Suprapubic skin (tissue), 4 donors: ENCODE measurements at regions not wholly inside any gene's neighbourhood (a gene's known extent, or its start where the extent isn't known, plus 50 kb on each side); places are given as distances from the start of the nearest gene placed in this dataset.

Experiments
- DNase-seq, 2 donors: peaks; one replicate each; pipeline ENCODE4 v3.0.0-alpha.2; 2019; ENCODE audit warnings: low spot score in 2 of 2
- H3K27ac ChIP-seq: fragments of 200-600 bp; sonication (generic); one replicate; pipeline ENCODE4 v1.5.1; 2019
- H3K27me3 ChIP-seq: fragments of 200-600 bp; sonication (generic); one replicate; pipeline ENCODE4 v1.5.1; 2019
- H3K36me3 ChIP-seq: fragments of 200-600 bp; sonication (generic); one replicate; pipeline ENCODE4 v1.5.1; 2019
- H3K4me1 ChIP-seq: fragments of 200-600 bp; sonication (generic); one replicate; pipeline ENCODE4 v1.5.1; 2019
- H3K4me3 ChIP-seq: fragments of 200-600 bp; sonication (generic); one replicate; pipeline ENCODE4 v1.5.1; 2019; ENCODE audit warnings: mild to moderate bottlenecking
- H3K9me3 ChIP-seq: fragments of 200-600 bp; sonication (generic); one replicate; pipeline ENCODE4 v1.5.1; 2019
- EP300 ChIP-seq: sonication (generic); formaldehyde crosslinking; IDR thresholded peaks from one replicate; pipeline ENCODE4 v1.6.1; 2017; ENCODE audit warnings: antibody characterized with exemption
- POLR2A ChIP-seq, 2 donors: fragments of 450-650 bp; IDR thresholded peaks; one replicate each; pipeline ENCODE4 v1.6.1; 2017; ENCODE audit warnings: antibody characterized with exemption in 2 of 2, mild to moderate bottlenecking in 2 of 2, moderate library complexity in 2 of 2
- POLR2AphosphoS5 ChIP-seq, 3 donors: sonication (generic); formaldehyde crosslinking; IDR thresholded peaks; one replicate each; pipeline ENCODE4 v1.6.1; 2017; ENCODE audit warnings: antibody characterized with exemption in 3 of 3
- WGBS: methylation state at CpG from one replicate; pipeline ENCODE4 v1.1.5; 2018; 5-methylcytosine and 5-hydroxymethylcytosine counted together
- TF ChIP-seq, protein P1 (sequence below), 2 donors: fragments of 200-600 bp in 1 of 2; fragments of 450-650 bp in 1 of 2; sonication (generic) in 1 of 2; IDR thresholded peaks; one replicate each; pipeline ENCODE4 v1.5.1; 2016 to 2019; ENCODE audit warnings: antibody characterized with exemption in 2 of 2, mild to moderate bottlenecking in 1 of 2, moderate library complexity in 1 of 2

DNA sequence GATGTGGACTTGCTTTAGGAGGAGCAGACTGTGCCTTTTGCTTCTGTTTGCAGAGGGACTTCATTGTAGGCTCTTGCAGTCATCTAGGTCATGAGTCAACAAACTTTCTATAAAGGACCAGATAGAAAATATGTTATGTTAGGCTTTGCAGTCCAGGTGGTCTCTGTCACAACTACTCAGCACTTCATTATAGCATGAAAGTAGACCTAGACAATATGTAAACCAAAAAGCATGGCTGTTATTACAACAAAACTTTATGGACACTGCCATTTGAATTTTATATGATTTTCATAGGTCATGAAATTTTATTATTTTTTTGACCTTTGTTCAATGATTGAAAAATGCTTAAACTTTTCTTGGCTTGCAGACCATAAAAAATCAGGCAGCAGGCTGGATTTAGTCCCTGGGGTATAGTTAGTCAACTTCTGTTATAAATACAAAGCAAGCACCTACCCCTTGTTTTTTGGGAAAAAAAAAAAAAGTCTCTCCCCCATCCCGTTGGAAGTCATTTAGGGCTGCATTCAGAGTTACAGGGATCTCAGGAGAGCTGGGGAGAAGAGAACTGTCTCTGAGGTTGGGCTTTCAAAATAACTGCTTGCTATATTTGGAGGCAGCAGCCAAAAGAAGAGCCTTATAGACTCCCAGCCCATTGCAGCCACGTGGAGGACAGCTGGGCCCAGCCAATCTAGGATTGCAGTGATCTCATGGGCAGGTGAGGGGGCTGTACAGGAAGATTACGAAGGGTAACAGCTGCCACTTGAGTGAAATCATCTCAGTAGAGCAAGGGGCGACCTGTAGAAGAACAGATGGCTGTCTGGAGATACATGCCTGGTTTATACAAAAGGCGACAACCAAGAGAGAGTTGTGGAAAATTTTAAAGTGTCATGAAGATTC lies 136.6 kb upstream of the TNC start:
- 75% methylated on average over 5 of the region's 5 CpGs for WGBS
- no peaks in the 10 kb centered on the region for H3K4me1 ChIP-seq

DNA sequence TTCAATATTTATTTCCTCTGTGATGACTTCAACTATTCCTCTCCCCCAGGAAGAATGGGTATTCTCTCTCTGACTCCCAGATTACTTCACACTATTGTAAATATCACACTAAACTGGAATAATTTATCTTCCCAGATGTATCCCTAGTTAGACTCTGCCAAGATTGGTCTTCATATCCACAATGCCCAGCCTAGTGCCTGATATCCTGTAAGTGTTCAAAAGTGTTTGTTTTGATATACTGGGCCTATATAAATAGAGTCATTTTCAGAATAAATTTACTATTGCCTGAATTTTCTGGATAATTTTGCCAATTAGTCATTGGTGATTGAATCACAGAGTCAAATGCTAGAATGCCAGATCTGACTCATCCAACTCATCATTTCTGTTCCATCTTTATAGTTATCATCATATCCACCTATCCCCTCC lies 143.7 kb upstream of the TNC start:
- Histone ChIP-seq H3K27ac (no peak overlapping the region), H3K4me3 (no peak overlapping the region), H3K9me3 (no peaks in the 10 kb centered on the region), H3K36me3 (no peaks in the 10 kb centered on the region), H3K4me1 (peaks cover 18% of the 10 kb centered on the region), H3K27me3 (no peaks in the 10 kb centered on the region)
- TF ChIP-seq, protein P1, sequence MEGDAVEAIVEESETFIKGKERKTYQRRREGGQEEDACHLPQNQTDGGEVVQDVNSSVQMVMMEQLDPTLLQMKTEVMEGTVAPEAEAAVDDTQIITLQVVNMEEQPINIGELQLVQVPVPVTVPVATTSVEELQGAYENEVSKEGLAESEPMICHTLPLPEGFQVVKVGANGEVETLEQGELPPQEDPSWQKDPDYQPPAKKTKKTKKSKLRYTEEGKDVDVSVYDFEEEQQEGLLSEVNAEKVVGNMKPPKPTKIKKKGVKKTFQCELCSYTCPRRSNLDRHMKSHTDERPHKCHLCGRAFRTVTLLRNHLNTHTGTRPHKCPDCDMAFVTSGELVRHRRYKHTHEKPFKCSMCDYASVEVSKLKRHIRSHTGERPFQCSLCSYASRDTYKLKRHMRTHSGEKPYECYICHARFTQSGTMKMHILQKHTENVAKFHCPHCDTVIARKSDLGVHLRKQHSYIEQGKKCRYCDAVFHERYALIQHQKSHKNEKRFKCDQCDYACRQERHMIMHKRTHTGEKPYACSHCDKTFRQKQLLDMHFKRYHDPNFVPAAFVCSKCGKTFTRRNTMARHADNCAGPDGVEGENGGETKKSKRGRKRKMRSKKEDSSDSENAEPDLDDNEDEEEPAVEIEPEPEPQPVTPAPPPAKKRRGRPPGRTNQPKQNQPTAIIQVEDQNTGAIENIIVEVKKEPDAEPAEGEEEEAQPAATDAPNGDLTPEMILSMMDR (IDR thresholded peaks at IDR 0.05), result no peak
- TF ChIP-seq POLR2AphosphoS5 (IDR thresholded peaks at IDR 0.05) (no peak), EP300 (no peak), POLR2A (IDR thresholded peaks at IDR 0.05) (no peak)
- DNase-seq, result no peak

More for the DNA sequence above, 136.6 kb upstream of the TNC start:
- no peak overlapping the region for H3K27ac ChIP-seq
- no peak overlapping the region for H3K4me3 ChIP-seq
- H3K9me3 ChIP-seq, result no peaks in the 10 kb centered on the region
- TF ChIP-seq, protein P1 (IDR thresholded peaks at IDR 0.05), result no peak
- no peak for TF ChIP-seq POLR2A (IDR thresholded peaks at IDR 0.05)
- no peak for TF ChIP-seq POLR2AphosphoS5 (IDR thresholded peaks at IDR 0.05)
- no peak for TF ChIP-seq EP300
- DNase-seq, result no peak
- H3K36me3 ChIP-seq, result no peaks in the 10 kb centered on the region
- no peaks in the 10 kb centered on the region for H3K27me3 ChIP-seq

DNA sequence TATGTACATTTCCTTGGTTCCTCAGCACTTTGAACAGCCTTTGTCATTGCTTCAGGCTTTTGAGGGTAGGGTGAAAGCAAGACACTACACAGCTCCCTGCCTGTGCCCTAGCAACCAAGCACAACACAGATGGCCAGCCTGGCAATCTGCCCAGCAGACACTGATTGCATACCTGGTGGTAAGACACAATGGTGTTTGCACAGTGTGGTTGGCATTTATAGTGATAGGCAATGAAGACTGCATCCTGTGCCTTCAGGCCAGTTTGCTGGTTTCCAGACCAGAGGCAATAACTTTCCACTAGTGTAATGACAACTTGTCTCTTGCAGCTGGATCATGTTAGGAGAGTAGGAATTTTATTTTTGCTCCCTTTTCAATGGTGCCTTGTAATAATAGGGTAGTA lies 144.5 kb upstream of the TNC start:
- Histone ChIP-seq H3K27ac (no peak overlapping the region), H3K36me3 (no peaks in the 10 kb centered on the region), H3K27me3 (no peaks in the 10 kb centered on the region), H3K4me3 (no peak overlapping the region), H3K9me3 (no peaks in the 10 kb centered on the region), H3K4me1 (peaks cover 18% of the 10 kb centered on the region)
- DNase-seq, result peak in 1 of 2 donors; percentile 64
- TF ChIP-seq, protein P1 (IDR thresholded peaks at IDR 0.05), result no peak
- TF ChIP-seq POLR2AphosphoS5 (IDR thresholded peaks at IDR 0.05), result no peak
- no peak for TF ChIP-seq EP300
- TF ChIP-seq POLR2A (IDR thresholded peaks at IDR 0.05), result no peak

DNA sequence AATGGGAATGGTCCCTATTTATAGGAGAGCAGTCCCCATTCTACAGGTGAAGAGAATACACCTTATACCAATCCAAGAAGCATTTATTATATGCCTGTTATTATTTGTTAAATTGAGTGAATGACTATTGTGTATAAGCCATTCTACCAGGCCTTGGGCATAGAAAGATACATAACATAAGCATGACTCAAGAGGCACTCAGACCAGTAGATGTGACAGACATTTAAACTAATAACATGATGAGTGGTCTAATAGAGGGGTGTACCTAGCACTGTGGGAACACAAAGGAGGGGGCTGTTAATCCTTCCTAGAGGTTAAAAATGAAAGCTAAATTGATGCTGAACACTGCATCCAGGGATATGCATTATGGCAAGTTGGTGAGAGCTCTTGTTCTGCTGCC lies 145.0 kb upstream of the TNC start:
- H3K36me3 ChIP-seq, result no peaks in the 10 kb centered on the region
- no peak for DNase-seq
- no peak overlapping the region for H3K27ac ChIP-seq
- H3K27me3 ChIP-seq, result no peaks in the 10 kb centered on the region
- peaks cover 18% of the 10 kb centered on the region for H3K4me1 ChIP-seq
- no peaks in the 10 kb centered on the region for H3K9me3 ChIP-seq
- H3K4me3 ChIP-seq, result no peak overlapping the region
- TF ChIP-seq POLR2A (IDR thresholded peaks at IDR 0.05), result no peak
- no peak for TF ChIP-seq POLR2AphosphoS5 (IDR thresholded peaks at IDR 0.05)
- TF ChIP-seq EP300, result no peak
- TF ChIP-seq, protein P1 (IDR thresholded peaks at IDR 0.05), result no peak

DNA sequence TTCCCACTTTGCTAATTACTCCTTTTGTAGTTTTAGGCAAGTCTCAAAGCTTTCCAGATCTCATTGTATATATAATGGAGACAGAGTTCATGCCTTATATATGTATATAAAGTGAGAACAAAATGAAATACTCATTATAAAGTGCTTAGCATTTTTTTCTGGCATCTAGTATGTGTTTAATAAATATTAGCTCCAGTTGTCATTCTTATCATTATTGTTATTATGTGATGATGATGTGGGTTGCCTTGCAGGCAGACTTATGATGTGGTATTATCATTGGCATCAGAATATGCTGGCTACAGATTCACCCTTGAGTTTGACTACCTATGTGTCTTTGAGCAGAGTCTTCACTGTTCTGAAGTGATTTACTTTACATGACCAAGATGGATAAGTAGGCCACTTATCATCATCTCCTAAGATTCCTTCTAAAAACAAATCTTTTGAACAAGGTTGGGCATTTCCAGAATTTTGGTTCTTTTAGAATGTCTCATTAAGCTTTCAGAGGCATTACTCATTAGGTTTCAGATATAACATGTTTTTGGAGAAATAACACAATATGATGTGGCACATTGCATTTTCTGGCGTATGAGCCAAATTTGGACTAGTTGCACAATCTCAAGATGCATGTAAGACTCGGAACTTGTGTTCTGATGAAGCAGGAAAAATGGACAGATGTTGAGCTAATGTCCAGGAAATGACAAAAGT lies 145.6 kb upstream of the TNC start:
- H3K4me3 ChIP-seq, result no peak overlapping the region
- no peak for DNase-seq
- H3K27me3 ChIP-seq, result no peaks in the 10 kb centered on the region
- H3K9me3 ChIP-seq, result no peaks in the 10 kb centered on the region
- no peak overlapping the region for H3K27ac ChIP-seq
- 66% methylated on average over 2 of the region's 2 CpGs for WGBS
- TF ChIP-seq POLR2A (IDR thresholded peaks at IDR 0.05) (no peak), EP300 (no peak), POLR2AphosphoS5 (IDR thresholded peaks at IDR 0.05) (no peak)
- TF ChIP-seq, protein P1 (IDR thresholded peaks at IDR 0.05), result no peak
- no peaks in the 10 kb centered on the region for H3K36me3 ChIP-seq
- H3K4me1 ChIP-seq, result peaks cover 18% of the 10 kb centered on the region
